NK-92 treated with Interleukin-12 subunit alpha and Interleukin-12 subunit beta, amount 100 ng/mL, for 24 hours (cell line): ENCODE measurements at regions not wholly inside any gene's neighbourhood (a gene's known extent, or its start where the extent isn't known, plus 50 kb on each side); places are given as distances from the start of the nearest gene placed in this dataset.
"Not testable (repeated sequence)": the region's sequence is repeated elsewhere in the genome, so short reads cannot be mapped to it uniquely, and the experiment has no call there.

Source experiments
- DNase-seq: peaks from one replicate; lab custom pipeline; 2025; lab: John Stamatoyannopoulos, UW

DNA sequence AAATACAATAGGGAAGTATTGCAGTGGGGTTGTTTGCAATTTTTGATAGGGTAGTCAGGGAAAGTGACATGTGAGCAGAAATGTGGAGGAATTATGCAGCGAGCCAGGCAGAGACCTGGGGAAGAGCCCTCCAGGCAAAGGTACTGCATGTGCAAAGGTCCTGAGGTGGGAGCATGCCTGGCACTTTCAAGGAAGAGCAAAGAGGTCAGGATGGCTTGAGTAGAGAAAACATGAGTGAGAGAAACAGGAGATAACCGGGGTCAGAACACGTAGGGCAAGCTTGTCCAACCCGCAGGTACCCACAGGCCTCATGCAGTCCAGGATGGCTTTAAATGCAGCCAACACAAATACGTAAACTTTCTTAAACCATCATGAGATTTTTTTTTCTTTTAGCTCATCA lies 71.0 kb downstream of the COQ2 start:
- no peak for DNase-seq

DNA sequence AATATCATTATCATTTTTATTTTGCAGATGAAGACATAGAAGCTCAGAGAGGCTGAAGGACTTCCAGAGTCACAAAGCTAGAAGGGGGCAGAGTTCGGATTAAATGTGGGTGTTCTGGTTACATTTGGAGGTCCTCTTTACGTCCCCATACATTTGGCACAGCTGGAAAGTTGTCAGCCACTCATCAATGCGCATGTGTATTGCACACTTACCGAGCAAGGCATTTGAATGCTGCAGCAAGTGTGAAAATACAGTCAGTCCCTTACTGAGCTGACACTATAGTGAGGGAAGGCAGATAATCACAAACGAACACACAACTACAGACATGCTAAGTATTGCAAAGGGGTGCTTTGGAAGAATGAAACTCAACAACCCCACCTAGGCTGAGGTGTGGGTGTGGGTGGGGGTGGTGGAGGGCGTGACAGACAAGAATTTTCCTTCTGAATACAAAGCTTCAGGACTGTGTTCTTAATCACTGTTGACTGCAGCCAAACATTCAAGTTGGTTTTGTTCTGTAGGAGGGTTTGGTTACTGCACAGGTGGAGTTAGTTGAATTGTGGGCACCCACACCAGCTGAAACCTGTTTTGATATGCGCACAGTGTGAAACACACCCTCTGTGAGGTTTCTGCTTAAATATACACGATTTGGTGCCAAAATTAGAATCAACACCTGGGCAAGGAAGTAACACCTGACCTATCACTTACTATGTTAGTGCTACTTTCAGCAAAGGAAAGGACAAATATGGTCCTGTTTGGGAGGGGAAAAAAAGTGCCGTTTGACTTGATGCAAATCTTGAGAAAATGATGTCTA lies 72.4 kb downstream of the COQ2 start:
- DNase-seq = peak; percentile 28

DNA sequence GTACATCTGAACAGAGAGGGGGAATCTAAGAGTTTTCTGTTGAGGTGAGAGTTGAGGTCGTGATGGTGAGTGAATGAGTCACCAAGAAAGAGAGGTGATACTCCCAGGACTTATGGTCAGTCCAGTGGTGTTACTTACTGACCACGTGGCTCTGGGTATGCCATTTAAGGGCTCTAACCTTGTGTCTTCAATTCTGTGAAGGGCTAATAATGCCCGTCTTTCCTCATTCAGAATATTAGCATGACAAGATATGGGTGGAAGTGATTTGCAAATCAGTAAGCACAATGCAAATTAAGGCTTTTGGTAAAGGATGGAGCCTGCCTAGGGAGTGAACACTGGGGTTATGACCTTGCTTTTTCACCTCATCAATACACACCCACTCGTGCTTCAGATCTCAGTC lies 75.2 kb downstream of the COQ2 start:
- DNase-seq = no peak

DNA sequence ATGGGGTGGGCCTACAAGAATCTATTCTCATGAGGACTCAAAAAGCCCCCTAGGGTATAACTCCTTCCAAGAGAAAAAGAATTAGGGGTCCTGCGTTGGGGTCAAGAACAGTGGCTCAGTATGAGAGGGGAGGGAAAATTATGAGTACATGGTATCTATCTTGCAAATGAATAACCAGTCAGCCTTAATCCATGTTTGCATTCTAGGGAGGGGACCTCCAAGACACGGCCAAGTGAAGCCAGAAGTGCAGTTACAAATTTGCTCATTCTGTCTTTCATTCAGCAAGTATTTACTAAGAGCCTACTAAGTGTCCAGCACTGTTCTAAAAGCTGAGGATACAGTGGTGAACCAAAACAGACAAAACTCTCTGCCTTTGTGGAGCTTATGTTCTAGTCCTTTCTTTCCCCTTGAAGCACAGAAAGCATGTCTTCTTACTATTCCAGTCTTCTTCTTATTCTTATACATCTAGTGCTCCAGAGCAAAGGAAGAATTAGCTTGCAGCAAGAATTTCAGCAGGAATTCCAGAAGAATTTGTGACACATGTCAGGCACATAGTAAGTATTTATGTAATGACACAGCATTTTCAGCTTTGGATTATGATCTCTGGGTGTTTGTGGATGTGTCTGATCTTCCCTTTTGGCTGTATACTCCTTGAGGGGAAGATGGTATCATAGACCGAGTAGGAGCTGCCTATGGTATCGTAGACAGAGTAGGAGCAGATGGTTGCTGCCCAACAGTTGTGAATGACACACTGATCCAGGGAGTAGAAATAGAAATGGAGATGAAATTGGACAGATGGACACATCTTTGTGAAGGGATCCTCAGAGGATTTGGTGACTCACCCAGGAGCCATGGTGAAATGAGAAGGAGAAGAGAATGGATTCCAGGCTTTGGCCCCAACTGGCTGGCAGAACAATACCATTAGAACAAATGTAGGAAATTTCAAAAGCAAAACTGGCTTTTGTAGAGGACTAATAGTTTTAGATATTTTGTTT lies 75.9 kb downstream of the COQ2 start:
- no peak for DNase-seq

DNA sequence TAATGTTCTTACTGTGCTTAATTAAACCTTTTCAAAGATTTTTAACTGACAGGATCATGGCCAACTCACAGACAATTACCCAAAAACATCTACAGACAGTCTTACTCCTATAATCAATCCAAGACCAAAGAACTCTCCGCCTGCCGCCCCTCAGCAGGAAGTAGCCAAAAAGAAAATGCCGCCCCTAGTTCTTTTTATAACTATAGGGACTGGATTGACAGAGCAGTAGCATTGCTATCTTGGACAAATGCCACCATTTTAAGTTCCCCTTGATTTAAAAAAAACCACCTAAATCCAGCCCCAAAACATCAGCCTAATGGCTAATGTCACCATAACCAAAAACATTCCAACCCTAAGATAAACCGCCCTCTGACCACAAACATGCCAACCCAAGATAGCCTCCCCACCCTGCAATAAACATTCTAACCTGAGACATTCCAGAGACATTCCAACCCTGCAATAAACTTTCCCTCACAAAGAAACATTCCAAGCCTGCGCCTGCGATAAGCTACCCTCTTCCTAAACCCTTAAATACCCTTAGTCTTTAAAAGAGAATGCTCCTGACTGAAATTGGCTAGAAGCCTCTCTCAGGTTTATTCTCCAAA lies 77.0 kb downstream of the COQ2 start:
- no peak for DNase-seq

DNA sequence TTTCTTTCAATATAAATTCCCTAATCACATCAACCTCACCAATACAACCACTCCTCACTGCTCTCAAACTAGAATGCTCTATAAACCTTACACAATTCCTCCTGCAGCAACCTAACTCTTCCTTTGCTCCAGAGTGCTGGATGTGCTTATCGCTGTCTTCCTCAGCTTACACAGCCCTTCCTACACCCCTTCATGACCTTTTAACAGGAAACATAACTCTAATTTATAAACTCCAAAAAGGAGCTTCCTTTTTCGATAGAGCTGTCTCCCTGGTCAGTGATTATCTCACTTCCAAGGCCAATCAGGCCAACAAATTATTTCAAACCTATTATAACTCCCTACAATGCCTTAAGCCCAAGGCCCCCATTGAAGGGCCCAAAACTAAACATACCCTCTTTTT lies 78.8 kb downstream of the COQ2 start:
- DNase-seq = no peak

DNA sequence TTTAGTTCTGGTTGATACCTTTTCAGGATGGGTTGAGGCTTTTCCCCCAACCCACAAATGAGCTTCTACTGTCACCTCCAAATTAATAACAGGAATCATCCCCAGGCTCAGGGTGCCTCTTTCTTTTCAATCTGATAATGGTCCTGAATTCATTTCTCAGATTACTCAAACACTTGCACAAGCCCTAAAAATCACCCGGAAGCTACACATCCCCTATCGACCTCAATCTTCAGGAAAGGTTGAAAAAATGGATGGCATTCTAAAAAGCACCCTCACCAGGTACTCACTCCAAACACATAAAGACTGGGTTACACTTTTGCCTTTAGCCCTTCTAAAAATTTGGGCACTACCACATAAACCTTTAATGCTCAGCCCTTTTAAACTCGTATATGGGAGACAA lies 79.9 kb downstream of the COQ2 start:
- no peak for DNase-seq

DNA sequence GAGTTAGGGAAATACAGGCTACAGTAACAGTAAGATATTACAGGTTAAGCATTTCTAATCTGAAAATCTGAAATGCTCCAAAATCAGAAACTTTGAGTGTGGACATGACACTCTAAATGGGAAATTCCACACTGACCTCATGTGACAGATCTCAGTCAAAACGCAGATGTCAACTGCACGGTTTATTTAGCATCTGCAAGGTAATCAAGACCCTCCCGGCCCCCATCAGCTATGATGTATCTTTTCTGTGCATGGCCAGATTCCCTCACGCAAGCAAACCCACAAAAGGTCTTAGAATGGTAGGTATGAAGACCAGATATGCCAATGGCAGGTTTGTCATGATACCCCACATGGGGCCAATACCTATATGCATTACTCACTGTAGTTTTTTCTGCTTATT lies 82.8 kb downstream of the COQ2 start:
- no peak for DNase-seq

DNA sequence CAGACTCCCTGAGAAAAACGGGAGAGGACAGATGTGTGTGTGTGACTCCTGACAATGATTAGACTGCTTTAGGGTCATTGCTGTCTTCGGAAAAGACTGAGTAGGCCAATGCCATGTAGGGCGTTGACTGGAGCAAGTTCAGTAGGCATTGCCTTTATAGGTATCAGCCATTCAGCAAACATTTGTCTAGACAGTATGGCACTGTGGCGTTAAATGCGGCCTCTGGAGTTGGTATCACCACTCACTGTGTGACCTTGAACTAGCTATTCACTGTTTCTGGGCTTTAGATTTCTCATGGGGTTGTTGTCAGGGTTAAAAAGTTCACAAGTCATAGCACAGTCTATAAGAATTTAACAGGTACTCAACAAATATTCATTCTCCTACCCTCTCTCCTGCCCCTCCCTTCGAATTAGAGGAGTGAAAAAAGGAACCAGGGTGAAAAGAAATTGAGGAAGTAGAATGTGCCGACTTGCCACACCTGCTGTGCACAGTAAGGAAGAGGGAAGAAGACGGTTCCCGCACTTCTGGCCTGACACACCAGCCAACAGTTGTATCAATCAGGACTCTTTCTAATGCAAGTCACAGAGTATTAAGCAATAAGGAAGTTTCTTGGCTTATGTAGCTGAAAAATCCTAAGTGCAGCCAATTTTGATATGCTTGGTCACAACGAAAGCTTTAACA lies 83.2 kb upstream of the PLAC8 start:
- no peak for DNase-seq

DNA sequence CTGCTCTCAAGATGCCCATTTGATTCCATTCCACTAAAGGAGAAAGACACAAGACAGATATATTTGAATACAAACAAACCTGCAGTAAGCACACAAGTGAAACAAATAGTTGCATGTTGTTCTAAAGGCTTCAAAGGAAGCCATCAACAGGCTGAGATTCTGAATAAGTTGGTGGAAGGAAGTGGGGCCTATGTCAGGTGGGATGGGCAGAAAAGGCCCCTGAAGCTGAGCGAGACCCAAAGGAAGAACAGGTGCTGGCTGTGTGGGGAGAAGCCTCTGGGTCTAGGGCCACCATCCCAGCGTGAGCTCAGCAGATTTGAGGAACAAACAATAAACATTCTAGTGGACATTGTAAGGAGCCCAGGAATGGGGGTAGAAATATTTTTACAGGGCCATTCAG lies 82.4 kb upstream of the PLAC8 start:
- DNase-seq = no peak

DNA sequence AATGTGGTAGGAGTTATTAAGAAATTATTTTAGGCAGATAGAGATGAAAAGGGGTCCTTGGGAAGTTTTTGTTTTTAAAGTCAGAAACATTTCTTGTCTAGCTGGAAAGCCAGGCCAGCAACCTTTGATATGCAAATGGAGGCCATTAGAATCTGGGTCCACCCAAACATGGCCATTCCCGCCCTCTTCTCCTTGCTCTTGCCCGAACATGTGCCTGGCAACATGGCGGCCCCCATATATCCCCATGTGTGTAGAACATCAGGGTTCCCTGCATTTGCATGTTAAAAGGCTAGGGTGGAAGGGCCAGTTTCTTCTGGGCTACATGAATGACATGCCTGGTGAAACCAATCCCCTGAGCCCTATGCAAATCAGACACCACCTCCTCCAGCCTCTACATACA lies 80.7 kb upstream of the PLAC8 start:
- no peak for DNase-seq

DNA sequence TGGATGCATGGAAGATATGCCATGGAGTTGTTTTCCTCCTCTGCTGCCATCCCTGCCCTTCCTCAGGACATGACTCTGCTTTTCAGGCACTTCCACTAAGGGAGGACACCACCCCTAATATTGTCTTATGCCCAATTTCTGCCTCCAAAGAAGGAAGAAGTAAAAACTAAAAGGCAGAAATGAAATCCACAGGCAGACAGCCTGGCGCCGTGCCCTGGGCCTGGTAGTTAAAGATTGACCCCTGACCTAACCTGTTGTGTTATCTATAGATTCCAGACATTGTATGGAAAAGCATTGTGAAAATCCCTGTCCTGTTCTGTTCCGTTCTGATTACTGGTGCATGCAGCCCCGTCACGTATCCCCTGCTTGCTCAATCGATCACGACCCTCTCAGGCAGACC lies 80.1 kb upstream of the PLAC8 start:
- not testable (repeated sequence) for DNase-seq

DNA sequence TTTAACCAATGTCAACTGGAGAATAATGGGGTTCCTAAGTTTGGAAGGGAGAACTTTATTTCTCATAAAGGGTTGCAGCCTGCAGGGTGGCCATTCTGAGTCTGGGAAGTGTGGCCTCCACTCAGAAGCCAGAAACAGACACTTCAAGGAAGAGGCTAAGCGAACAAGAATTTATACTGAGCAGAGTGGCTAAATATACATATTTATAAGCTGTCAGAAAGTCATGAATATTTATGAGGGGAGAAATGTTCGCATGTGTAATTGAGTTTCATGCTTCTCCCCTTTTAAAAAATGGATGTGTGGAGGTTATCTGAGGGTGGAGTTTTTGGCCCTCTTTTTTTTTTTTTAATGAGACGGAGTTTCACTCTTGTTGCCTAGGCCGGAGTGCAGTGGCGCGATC lies 78.1 kb upstream of the PLAC8 start:
- DNase-seq = no peak

DNA sequence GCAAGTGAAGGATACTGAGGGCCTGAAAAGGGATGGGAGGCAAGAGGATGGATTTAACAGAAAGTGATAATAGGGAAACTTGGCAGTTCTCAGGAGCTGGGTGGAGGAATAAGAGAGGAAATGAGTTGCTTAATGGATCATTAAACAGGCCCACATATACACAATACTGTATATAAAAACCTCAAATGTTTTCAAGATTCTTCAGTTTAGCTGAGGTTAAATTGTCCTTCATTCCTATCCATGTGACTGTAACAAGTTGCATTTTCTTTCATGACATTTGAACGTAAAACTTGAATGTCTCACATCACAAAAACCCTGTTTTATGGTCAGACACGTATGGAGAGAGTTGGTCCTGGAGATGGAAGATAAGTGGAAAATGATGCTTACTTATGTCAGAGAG lies 76.5 kb upstream of the PLAC8 start:
- no peak for DNase-seq

DNA sequence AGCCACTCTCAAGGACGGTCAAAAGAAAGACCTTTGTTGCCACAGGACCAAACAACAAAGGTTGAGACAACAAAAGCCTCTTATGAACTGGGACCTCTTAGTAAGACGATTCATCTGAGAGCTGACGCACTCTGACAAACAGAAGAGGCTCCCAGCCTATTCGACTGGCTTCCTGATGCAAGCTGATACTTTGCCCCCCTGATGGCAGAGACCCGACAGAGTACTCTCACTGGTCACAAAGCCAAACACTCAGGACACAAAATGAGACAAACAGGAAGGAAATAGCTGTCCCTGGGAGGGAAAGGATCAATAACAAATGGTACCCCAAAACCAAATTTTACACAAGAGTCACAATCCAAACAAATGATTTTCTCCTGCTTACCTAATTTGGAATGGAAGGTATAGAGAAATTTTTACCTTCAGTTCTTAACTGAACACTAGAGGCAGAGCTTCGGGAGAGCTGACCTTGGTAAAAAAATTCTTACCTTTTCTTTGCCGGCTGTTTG lies 75.2 kb upstream of the PLAC8 start:
- DNase-seq = no peak

DNA sequence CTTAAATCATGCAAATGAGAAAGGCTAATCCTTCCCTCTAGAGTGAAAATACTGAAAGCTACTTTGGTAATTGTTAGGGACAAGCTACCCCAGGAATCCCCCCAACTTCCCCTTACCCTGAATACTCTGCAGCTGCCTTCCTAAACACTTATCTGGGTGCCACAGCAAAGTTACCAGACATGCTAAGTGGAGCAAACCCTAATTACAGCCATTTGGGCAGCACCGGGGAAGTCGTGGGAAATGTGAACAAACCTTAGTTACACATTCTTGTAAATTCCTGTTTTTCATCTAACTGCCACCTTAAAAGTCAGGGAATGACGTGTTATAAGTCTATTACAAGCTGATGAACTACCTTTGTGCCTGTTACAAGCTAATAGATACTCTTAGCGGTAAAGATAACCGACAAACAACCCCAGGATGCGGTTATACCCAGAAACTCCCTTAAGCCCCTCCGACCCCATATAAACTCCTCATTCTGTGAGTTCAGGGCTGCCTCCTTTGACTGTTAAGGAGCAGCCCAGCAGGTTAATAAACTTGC lies 66.0 kb upstream of the PLAC8 start:
- DNase-seq = no peak

DNA sequence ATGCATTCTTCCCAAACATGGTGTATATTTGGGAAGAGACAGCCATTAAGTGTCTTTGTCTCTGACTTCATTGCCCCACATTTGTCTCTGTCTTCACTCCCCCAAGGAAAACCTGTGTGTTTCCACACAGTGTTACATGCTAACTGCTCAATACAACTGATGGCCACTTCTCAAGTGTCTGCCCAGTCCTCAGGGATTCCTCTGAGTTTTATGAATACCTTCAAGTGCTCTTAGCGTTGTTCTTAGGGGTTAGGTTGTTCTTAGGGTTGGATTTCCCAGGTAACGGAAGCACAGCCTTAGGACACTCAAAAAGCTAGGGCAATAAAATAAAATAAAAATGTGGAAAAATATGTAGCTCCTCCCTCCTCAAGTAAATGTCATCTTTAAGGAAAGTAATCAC lies 64.7 kb upstream of the PLAC8 start:
- no peak for DNase-seq

DNA sequence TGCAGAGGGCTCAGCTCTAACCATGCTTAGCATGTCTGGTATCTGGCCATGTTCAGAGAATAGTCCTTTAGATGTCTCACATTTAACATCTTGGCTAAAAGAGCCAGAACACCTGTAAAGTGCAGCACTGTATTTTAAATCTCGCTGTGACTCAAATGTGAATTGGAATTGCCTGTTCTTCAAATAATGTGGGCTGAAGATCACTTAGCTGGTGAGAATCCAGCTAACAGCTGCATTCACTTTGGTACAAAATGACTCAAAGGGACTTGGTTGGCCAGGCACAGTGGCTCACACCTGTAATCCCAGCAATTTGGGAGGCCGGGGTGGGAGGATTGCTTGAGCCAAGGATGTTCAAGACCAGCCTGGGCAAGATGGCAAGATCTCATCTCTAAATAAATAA lies 63.5 kb upstream of the PLAC8 start:
- DNase-seq = no peak

DNA sequence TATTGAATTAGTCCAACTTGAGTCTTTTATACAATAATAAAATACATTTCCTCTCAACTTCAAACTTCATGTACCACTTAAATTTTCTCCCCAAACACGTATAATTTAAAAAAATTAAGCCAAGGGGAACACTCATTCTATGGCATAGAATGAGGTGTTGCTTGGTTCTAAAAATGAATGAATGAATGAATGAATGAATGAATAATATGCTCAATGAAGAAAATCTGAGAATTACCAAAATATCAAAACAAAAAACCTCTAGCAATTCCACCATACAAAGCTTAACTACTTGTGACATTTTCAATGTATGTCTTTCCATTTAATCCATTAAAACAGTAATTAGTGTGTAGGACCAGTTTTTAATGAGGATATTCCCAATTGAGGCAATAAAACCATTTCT lies 62.7 kb upstream of the PLAC8 start:
- DNase-seq = no peak

DNA sequence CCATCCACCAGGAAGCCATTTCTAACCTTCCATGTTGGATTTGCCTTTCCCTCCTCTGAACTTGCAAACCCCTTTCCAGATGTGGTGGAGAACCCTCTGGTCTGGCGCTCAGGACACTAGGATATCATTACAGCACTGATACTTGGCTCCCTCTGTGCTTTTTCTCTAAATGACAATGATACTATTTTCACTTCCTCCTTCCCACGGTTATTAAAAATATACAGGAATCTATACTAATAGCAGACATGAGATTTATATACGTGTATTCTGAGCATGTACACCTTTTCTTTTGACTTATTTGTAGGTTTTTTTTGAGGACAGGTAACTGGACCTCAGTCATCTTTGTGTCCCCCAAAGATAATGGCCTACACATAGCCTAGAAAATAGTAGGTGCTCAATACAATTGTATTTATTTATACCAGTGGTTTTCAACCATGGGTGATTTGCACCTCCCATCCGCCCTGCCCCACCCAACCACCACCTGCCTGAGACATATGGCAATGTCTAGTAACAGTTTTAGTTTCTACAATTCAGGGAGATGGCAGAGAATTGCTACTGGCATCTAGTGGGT lies 60.4 kb upstream of the PLAC8 start:
- DNase-seq = no peak

DNA sequence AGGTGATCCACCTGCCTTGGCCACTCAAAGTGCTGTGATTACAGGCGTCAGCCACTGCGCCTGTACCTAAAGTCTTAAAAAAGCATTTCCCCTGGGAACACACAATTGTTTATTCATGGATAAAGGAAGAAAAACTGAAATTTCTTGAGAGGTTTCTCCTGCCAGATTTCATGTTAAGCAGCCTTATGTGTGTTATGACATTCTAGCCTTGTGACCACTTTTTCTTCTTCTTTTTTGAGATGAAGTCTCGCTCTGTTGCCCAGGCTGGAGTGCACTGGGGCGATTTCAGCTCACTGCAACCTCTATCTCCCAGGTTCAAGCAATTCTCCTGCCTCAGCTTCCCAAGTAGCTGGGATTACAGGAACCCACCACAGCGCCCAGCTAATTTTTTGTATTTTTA lies 57.8 kb upstream of the PLAC8 start:
- no peak for DNase-seq
